ENCODE measurements at regions not wholly inside any gene's neighbourhood (a gene's known extent, or its start where the extent isn't known, plus 50 kb on each side); places are given as distances from the start of the nearest gene placed in this dataset.

- TF ChIP-seq YY1 (IDR thresholded peaks at IDR 0.05; ENCODE audit: extremely low read depth, insufficient replicate concordance, low read depth, low read length): no peak
- TF ChIP-seq ZBTB33 (IDR thresholded peaks at IDR 0.05; ENCODE audit: extremely low read depth, insufficient replicate concordance, low read length): no peak
- TF ChIP-seq EZH2 (IDR thresholded peaks at IDR 0.05): no peak
- TF ChIP-seq EZH2phosphoT487 (IDR thresholded peaks at IDR 0.05; ENCODE audit: borderline replicate concordance): no peak
- TF ChIP-seq EGR1 (IDR thresholded peaks at IDR 0.05; ENCODE audit: low read depth): no peak
- TF ChIP-seq CTCF (IDR thresholded peaks at IDR 0.05 in 2 of 3, conservative IDR thresholded peaks at IDR 0.05 in 1 of 3; ENCODE audit: borderline replicate concordance in 1 of 3, insufficient read depth in 1 of 3, low read depth in 2 of 3, low read length in 2 of 3): no peak
- no peak for TF ChIP-seq MAX (IDR thresholded peaks at IDR 0.05)
- no peak for TF ChIP-seq ATF3 (IDR thresholded peaks at IDR 0.05)
Measured at GRCh38 chr4:133084421-133084820, 64.7 kb upstream of the PCDH10 start.
